GM12891 (cell line): ENCODE measurements at regions not wholly inside any gene's neighbourhood (a gene's known extent, or its start where the extent isn't known, plus 50 kb on each side); places are given as distances from the start of the nearest gene placed in this dataset.

ENCODE experiments used
- DNase-seq: peaks from one replicate; pipeline ENCODE4 v3.0.0; 2011; ENCODE audit warnings: low spot score; ENCODE audit not compliant: insufficient read length
- FAIRE-seq: peaks from 2 replicates; lab custom pipeline; 2011; peaks lifted over from hg19 to GRCh38; lab: Jason Lieb, UNC
- PAX5 ChIP-seq: IDR thresholded peaks from 2 replicates; pipeline ENCODE4 v1.6.1; 2011; ENCODE audit warnings: low read length, moderate library complexity, mild to moderate bottlenecking; ENCODE audit not compliant: insufficient read depth, severe bottlenecking
- POLR2A ChIP-seq: IDR thresholded peaks from 2 replicates; pipeline ENCODE4 v1.6.1; 2011; ENCODE audit warnings: low read depth, low read length, control low read depth
- POLR2AphosphoS5 ChIP-seq: IDR thresholded peaks from 2 replicates; pipeline ENCODE4 v1.6.1; 2011; ENCODE audit warnings: low read depth, low read length, control low read depth
- POU2F2 ChIP-seq: IDR thresholded peaks from 2 replicates; pipeline ENCODE4 v1.6.1; 2011; ENCODE audit warnings: low read depth, mild to moderate bottlenecking, control low read depth, low read length, moderate library complexity
- SPI1 ChIP-seq: IDR thresholded peaks from 2 replicates; pipeline ENCODE4 v1.6.1; 2011; ENCODE audit warnings: low read depth, low read length, control low read depth
- TAF1 ChIP-seq: IDR thresholded peaks from 2 replicates; pipeline ENCODE4 v1.6.1; 2011; ENCODE audit warnings: low read depth, low read length, control low read depth

DNA sequence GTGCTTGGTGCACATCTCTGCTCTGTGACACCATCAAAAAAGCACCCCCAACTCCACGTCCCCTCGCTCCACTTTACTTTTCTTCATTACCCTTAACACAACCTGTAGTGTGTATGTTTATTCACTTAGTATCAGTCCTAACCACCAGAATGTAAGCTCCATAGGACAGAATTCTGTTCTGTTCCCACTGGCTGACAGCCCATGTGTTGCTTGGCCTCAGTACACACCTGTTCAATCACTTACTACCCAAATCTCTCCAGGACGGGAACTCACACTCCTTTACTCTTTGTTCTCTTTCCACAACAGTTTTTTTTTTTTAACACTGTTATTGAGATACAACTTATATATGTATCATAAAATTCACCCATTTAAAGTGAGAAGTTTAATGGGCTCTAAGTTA, 119.6 kb downstream of the MAF start:
- no peak for TF ChIP-seq POLR2AphosphoS5
- no peak for TF ChIP-seq TAF1
- TF ChIP-seq POU2F2 = no peak
- no peak for TF ChIP-seq SPI1
- TF ChIP-seq POLR2A = no peak
- no peak for TF ChIP-seq PAX5
- FAIRE-seq (no peak), DNase-seq (no peak)

DNA sequence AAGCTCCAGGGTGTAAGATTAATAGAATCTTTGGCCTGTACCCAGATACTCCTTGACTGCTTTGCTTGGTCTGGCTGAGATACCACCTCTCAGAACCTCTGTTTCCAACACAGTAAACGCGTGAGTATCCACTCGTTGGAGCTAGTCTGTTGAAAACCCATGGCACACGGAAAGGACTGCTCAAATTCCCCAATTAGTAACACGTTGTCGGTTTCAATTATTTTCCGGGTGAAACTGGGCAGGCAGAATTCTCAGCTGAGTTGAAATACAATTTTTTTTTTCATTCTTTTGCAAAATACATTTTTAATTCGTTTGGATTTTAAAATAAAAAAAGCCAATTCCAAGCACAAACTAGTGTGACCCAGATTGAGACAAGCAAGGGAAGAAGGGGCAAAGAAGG, 120.5 kb downstream of the MAF start:
- FAIRE-seq (no peak), DNase-seq (no peak)
- TF ChIP-seq TAF1 = no peak
- no peak for TF ChIP-seq POLR2AphosphoS5
- TF ChIP-seq SPI1 = no peak
- no peak for TF ChIP-seq POU2F2
- no peak for TF ChIP-seq PAX5
- no peak for TF ChIP-seq POLR2A

DNA sequence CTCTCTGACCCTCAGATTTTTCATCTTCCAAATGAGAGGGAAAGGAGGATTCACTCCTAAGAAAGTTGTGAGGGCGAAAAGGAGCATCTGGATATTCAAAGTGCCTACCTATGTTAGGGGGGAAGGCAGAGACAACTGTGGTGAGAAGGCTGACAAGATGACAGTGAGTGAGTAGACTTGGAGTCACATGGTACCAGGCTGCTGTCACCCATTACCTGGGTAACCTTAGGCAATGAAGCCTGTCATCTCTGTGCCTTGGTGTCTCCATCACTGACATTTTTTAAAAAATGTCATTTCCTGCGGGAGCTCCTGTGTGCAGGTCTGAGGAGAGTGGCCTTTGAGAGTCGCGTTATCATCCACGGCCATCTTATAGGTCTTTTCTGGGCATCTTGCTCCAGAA, 124.0 kb downstream of the MAF start:
- TF ChIP-seq TAF1 (no peak), SPI1 (no peak), POLR2AphosphoS5 (no peak), POU2F2 (no peak), POLR2A (no peak), PAX5 (no peak)
- DNase-seq = no peak
- no peak for FAIRE-seq

DNA sequence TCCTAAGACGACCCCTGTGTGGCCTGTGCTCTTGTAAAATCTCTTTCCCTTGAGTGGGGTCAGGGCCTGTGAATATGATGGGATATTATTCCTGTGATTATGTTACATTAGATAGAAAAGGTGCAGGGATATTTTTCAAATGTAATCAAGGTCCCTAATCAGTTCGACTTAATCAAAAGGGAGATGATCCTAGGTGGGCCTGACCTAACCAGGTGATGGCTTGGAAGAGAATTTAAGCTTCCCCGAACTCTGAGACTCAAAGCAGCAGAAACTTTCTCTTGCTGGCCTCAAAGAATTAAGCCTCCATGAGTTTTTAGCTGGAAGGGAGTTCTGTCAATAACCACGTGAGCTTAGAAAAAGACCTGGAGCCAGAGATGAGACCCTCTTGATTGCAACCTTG, 124.7 kb downstream of the MAF start:
- DNase-seq = no peak
- TF ChIP-seq POLR2A = no peak
- TF ChIP-seq POLR2AphosphoS5 = no peak
- no peak for TF ChIP-seq SPI1

GRCh38 chr16:79473456-79473855, 127.1 kb downstream of the MAF start:
- FAIRE-seq (no peak), DNase-seq (no peak)
- TF ChIP-seq POLR2AphosphoS5 = no peak
- no peak for TF ChIP-seq PAX5
- no peak for TF ChIP-seq TAF1
- no peak for TF ChIP-seq POLR2A
- TF ChIP-seq SPI1 = no peak
- no peak for TF ChIP-seq POU2F2

More for the DNA sequence above, 124.7 kb downstream of the MAF start:
- FAIRE-seq = no peak

DNA sequence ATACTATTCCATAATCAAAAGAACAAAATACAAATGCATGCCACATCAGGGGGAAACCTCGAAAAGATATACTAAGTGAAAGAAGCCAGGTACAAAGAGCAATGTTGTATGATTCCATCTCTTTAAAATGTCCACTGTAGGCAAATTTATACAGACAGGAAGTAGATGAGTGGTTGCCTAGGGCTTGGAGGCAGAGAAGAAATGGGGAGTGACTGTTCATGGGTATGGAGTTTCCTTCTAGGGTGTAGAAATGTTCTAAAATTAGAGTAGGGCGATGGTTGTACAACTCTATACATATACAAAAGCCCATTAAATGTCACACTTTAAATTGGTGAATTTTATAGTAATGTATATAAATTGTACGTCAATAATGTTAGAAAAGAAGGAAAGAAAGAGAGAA, 128.1 kb downstream of the MAF start:
- no peak for DNase-seq
- TF ChIP-seq POLR2AphosphoS5 (no peak), TAF1 (no peak), PAX5 (no peak), SPI1 (no peak), POLR2A (no peak), POU2F2 (no peak)
- no peak for FAIRE-seq

DNA sequence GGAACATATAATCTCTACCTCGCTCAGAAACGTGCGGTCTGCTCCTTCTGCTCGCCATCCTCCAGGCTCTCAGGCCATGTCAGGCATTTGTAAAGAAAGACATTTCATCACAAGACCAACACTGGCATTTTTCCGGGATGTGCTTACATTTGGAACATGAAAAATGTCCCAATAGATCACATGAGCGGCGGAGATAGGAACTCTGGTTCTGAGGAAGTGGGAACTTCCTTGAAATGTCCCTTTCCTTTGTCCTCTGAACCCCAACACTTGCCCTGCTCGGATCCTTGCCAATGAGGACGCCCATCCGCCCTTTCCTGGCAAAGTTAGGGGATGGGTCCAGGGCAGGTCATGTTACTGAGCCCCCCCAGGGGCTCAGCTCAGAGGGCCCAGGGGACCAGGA, 130.5 kb downstream of the MAF start:
- TF ChIP-seq TAF1 (no peak), PAX5 (no peak), POU2F2 (no peak), POLR2AphosphoS5 (no peak)
- no peak for DNase-seq
- FAIRE-seq = no peak

- no peak for DNase-seq
- no peak for FAIRE-seq
- no peak for TF ChIP-seq PAX5
- TF ChIP-seq POLR2A = no peak
- TF ChIP-seq POLR2AphosphoS5 = no peak
- no peak for TF ChIP-seq SPI1
- TF ChIP-seq POU2F2 = no peak
- no peak for TF ChIP-seq TAF1
Measured at GRCh38 chr16:79468631-79469030, 131.9 kb downstream of the MAF start.

GRCh38 chr16:79468121-79468552, 132.4 kb downstream of the MAF start:
- no peak for DNase-seq
- FAIRE-seq = no peak
- TF ChIP-seq POU2F2 = no peak
- no peak for TF ChIP-seq SPI1
- TF ChIP-seq POLR2A = no peak
- no peak for TF ChIP-seq PAX5
- TF ChIP-seq TAF1 = no peak
- no peak for TF ChIP-seq POLR2AphosphoS5

DNA sequence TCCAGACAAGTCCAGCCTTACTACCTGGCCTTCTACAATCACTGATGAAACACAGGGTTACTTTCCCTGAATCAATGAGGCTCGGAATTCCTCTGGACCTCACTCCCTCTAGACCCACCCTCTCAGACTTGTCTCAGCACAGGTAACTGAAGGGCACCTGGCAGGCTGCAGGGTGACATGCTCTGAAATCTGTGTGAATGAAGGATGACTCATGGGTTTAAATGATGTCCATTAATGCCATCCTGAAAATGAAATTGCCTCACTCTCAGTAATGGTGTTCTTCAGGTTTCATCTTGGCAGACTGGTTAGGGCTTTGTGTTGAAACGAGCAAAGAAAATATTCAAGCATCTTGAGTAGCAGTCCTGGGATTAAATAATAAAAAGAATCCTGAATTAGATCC, 134.4 kb downstream of the MAF start:
- FAIRE-seq = no peak
- no peak for DNase-seq
- no peak for TF ChIP-seq SPI1
- no peak for TF ChIP-seq PAX5
- no peak for TF ChIP-seq POLR2AphosphoS5
- TF ChIP-seq TAF1 = no peak
- TF ChIP-seq POLR2A = no peak
- TF ChIP-seq POU2F2 = no peak

- DNase-seq = no peak
- no peak for FAIRE-seq
- no peak for TF ChIP-seq TAF1
- no peak for TF ChIP-seq POLR2AphosphoS5
- no peak for TF ChIP-seq POLR2A
- no peak for TF ChIP-seq SPI1
- no peak for TF ChIP-seq POU2F2
Measured at GRCh38 chr16:79463841-79464240, 136.7 kb downstream of the MAF start.
